Omental fat pad (tissue), 3 donors: ENCODE measurements at regions not wholly inside any gene's neighbourhood (a gene's known extent, or its start where the extent isn't known, plus 50 kb on each side); places are given as distances from the start of the nearest gene placed in this dataset.
A peak's percentile ranks its signal among the peaks of the same experiment; 100 is the strongest.

Experiments used
- ATAC-seq: fragments of 150-250 bp; one replicate; pipeline ENCODE4 v1.9.1; 2016; ENCODE audit warnings: mild to moderate bottlenecking, moderate library complexity; ENCODE audit not compliant: low FRiP score
- DNase-seq: peaks from one replicate; pipeline ENCODE4 v3.0.0-alpha.2; 2019; ENCODE audit warnings: low spot score
- TF ChIP-seq, protein P1 (sequence below), 3 donors: fragments of 450-650 bp; IDR thresholded peaks; one replicate each; pipeline ENCODE4 v1.5.1; 2016 to 2017; ENCODE audit warnings: antibody characterized with exemption in 3 of 3, mild to moderate bottlenecking in 3 of 3, moderate library complexity in 2 of 3

DNA sequence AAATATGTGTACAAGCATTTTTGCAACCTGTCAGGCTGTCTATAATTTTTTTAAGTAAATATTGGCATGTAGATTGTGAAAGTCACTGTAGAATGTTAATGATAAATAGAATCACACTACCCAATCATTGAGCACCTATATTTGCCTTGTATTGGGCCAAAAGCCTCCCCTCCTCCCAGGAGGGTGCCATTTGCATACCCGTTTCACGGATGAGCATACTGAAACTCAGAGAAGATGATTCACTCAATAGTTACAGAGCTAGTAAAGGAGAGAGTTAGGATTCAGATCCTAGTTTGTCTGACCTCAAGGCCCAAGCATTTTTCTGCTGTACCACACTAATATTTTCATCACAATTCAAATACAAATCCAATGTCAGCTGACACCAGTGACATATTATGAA, 299.7 kb upstream of the CDH11 start:
- no peak for DNase-seq
- TF ChIP-seq, protein P1, sequence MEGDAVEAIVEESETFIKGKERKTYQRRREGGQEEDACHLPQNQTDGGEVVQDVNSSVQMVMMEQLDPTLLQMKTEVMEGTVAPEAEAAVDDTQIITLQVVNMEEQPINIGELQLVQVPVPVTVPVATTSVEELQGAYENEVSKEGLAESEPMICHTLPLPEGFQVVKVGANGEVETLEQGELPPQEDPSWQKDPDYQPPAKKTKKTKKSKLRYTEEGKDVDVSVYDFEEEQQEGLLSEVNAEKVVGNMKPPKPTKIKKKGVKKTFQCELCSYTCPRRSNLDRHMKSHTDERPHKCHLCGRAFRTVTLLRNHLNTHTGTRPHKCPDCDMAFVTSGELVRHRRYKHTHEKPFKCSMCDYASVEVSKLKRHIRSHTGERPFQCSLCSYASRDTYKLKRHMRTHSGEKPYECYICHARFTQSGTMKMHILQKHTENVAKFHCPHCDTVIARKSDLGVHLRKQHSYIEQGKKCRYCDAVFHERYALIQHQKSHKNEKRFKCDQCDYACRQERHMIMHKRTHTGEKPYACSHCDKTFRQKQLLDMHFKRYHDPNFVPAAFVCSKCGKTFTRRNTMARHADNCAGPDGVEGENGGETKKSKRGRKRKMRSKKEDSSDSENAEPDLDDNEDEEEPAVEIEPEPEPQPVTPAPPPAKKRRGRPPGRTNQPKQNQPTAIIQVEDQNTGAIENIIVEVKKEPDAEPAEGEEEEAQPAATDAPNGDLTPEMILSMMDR (IDR thresholded peaks at IDR 0.05): no peak
- ATAC-seq: no peak

DNA sequence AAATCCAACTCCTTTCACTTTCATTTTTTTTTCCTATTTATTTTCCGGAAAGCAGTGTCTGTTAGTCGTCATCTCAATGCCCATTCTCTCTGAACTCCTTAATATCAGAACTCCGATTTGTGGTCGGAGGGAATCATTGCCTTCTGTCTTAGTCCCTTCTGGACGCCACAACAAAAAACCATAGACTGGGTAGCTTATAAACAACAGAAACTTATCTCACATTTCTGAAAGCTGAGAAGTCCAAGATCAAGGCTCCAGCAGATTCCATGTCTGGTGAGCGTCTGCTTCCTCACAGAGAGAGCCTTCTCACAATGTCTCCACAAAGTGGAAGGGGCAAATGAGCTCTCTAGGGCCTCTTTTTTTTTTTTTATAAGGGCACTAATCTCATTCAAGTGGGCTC, 296.6 kb upstream of the CDH11 start:
- TF ChIP-seq, protein P1 (IDR thresholded peaks at IDR 0.05): no peak
- no peak for DNase-seq
- ATAC-seq: no peak

DNA sequence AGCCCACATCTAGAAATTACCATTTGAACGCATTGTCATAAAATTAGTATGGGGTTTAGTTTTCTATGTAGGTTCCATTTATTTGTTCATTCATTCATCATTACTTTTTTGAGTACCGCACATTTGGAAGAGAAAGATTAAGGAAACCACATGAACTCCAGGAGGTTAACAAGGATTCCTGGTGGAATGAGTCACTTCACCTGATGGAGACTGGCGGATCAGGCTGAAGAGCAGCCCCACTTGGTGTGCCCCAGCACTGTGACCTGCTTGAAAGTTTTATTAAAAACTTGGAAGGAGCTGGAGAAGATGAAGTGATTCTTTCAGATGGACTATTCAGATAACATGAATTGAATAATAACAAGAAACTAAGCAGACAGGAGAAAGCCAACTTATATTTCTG, 293.6 kb upstream of the CDH11 start:
- DNase-seq: no peak
- ATAC-seq: no peak
- TF ChIP-seq, protein P1 (IDR thresholded peaks at IDR 0.05): no peak

DNA sequence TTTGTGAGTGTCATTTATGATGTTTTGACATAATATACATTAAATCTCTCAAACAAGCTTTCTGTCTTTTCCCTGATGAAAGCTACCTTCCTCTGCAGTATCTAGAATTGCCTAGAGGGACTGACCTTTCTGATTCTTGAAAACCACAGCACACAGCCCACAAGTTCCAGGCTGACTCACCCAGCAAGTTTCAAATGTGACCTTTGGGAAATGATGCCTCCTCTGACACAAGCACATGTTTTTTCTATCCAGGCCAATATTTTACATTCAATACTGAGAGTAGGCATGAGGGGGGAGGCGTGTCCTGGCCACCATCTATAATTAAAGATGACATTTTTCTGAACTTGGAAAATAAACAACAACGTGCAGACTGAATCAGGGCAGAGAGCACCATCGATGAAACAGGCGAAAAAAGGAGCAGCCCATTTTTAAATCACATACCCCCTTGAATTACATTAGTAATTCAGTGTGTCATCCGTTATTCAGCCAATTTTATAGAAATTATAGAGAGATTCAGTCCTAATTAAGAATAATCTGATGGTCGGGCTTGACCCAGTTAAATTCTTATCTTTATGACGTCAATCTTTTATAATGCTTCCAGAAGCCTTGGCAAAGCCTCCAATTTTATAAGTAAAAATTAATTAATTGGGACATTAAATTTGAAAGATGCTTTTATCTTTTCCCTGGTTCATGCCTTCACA, 292.6 kb upstream of the CDH11 start:
- DNase-seq (no peak), ATAC-seq (peak; percentile 68)
- TF ChIP-seq, protein P1 (IDR thresholded peaks at IDR 0.05): no peak

DNA sequence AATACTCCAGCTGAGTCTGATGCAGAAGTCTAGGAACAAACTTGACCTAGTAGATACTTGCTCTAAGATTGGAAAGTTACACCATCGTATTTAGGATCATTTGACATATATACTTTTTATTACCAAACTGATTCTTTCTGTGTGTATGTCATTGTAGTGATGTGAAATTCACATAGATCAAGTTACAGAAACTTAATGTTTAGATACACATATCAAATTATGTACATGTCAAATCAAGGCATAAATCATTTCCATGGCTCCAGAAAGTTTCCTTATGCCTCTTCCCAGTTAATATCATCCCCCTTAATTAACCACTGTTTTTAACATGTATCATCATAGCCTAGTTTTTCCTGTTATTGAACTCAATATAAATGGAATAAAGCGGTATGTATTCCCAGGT, 292.0 kb upstream of the CDH11 start:
- DNase-seq: no peak
- ATAC-seq: no peak
- TF ChIP-seq, protein P1 (IDR thresholded peaks at IDR 0.05): no peak

DNA sequence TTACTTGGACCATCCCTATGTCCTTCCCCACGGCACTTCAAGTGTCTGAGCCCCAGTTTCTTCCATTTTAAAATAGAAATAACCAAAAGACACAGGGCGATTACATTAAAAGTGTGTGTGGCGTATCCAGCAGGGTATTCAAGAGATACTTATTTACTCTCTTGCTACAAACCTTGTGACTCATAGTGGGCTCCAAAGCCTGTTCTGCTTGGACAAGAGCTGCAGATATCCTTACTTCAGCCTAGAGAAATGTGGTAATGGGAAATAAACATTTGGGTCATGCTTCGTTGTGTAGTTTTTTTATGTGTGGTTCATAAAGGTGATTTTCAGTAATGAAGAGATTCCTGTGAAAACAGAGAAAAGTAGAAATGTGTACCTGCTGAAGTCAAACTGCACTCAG, 288.9 kb upstream of the CDH11 start:
- DNase-seq: no peak
- ATAC-seq: no peak
- TF ChIP-seq, protein P1 (IDR thresholded peaks at IDR 0.05): no peak

DNA sequence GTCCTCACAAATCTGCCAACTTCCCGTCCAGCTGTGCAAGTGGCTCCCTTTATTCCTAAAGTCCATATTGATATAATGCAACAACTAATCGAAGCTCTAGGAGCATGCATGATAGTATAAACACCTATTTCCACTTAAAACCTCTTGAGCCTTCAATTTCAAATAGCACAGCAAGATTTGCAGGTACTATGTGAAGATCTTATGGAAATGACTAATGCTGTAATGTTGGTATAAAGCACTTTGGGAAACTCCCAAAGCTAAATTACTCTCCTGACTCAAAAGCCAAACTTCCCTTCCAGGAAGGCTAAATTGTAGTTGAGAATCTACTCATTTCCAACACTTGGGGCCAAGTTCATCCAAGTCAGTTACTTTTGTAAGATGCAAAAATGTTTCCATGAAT, 287.6 kb upstream of the CDH11 start:
- TF ChIP-seq, protein P1 (IDR thresholded peaks at IDR 0.05): no peak
- ATAC-seq (no peak), DNase-seq (no peak)
